GM13976 (cell line): ENCODE measurements at regions not wholly inside any gene's neighbourhood (a gene's known extent, or its start where the extent isn't known, plus 50 kb on each side); places are given as distances from the start of the nearest gene placed in this dataset.
"Not testable (repeated sequence)": the region's sequence is repeated elsewhere in the genome, so short reads cannot be mapped to it uniquely, and the experiment has no call there.

ENCODE experiments used
- DNase-seq: peaks from one replicate; pipeline ENCODE4 v3.0.0; 2012; ENCODE audit warnings: low spot score
- CTCF ChIP-seq: IDR thresholded peaks from 2 replicates; pipeline ENCODE4 v1.5.1; 2012; ENCODE audit warnings: borderline replicate concordance, mild to moderate bottlenecking; ENCODE audit not compliant: insufficient read depth; ENCODE audit errors: extremely low read depth, missing control alignments, control extremely low read depth
- in situ Hi-C: fragments of 300-500 bp; cut with MboI; formaldehyde crosslinking; loops from one replicate; pipeline ENCODE4 v1.12.0; 2022; ENCODE audit warnings: low sequenced_read_pairs, mixed read lengths, inconsistent platforms; ENCODE audit not compliant: unreplicated experiment

GRCh38 chrX:114051667-114052315 lies 532.1 kb upstream of the HTR2C start:
- in situ Hi-C loops = no loop called here
- no peak for TF ChIP-seq CTCF

GRCh38 chrX:114050075-114050796 lies 533.6 kb upstream of the HTR2C start:
- no peak for TF ChIP-seq CTCF
- DNase-seq = no peak
- in situ Hi-C loops = no loop called here

More at GRCh38 chrX:114051667-114052315, 532.1 kb upstream of the HTR2C start:
- DNase-seq = no peak

GRCh38 chrX:114049063-114049462 lies 534.8 kb upstream of the HTR2C start:
- TF ChIP-seq CTCF = no peak
- in situ Hi-C loops = no loop called here
- no peak for DNase-seq

- TF ChIP-seq CTCF = no peak
- in situ Hi-C loops = no loop called here
- DNase-seq = no peak
These were observed 536.3 kb upstream of the HTR2C start for GRCh38 chrX:114047558-114047957.

GRCh38 chrX:114046695-114047279 lies 537.1 kb upstream of the HTR2C start:
- no peak for TF ChIP-seq CTCF
- no peak for DNase-seq
- in situ Hi-C loops = no loop called here

- in situ Hi-C loops, DNase-seq: not testable (repeated sequence)
These were observed 542.4 kb upstream of the HTR2C start for GRCh38 chrX:114041470-114041869.

GRCh38 chrX:114040661-114041269 lies 543.1 kb upstream of the HTR2C start:
- in situ Hi-C loops = not testable (repeated sequence)

GRCh38 chrX:114040111-114040510 lies 543.8 kb upstream of the HTR2C start:
- in situ Hi-C loops, DNase-seq: not testable (repeated sequence)

More at GRCh38 chrX:114040661-114041269, 543.1 kb upstream of the HTR2C start:
- DNase-seq = not testable (repeated sequence)
